ENCODE measurements at regions not wholly inside any gene's neighbourhood (a gene's known extent, or its start where the extent isn't known, plus 50 kb on each side); places are given as distances from the start of the nearest gene placed in this dataset.

DNA sequence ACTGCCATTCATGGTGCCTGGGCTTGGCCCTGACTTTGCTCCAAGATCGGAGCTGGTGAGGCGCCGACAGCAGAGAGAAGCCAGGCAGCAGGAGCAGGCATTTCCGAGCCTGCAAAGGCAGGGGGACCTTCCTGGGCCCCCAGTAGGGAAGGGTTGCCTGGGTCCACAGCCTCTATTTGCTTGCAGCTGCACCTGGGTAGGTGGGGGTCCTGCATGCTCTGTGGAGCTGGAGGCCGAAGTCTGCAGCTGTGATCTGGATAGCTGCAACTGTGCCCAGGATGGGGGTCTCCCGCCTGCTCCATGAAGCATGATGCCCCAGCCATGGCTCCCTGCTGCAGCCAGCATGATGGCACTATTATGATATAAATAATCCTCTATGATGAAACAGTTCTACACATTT, 2144.2 kb downstream of the PCDH9 start:
- TF ChIP-seq SUZ12 (IDR thresholded peaks at IDR 0.05; ENCODE audit: extremely low read depth, insufficient read depth, insufficient read length) (no peak), YY1 (IDR thresholded peaks at IDR 0.05; ENCODE audit: insufficient read depth, insufficient read length) (no peak)
